HUES64 (cell line): ENCODE measurements at regions not wholly inside any gene's neighbourhood (a gene's known extent, or its start where the extent isn't known, plus 50 kb on each side); places are given as distances from the start of the nearest gene placed in this dataset.

ENCODE experiments used
- H3K27ac ChIP-seq: 2 replicates; pipeline ENCODE4 v1.7.0; 2013; ENCODE audit warnings: low read depth, low read length, inconsistent platforms
- H3K27me3 ChIP-seq: 2 replicates; pipeline ENCODE4 v1.6.1; 2013; ENCODE audit warnings: mild to moderate bottlenecking, low read length; ENCODE audit not compliant: insufficient read depth
- H3K36me3 ChIP-seq: 2 replicates; pipeline ENCODE4 v1.6.1; 2013; ENCODE audit warnings: mild to moderate bottlenecking, low read length; ENCODE audit not compliant: insufficient read depth
- H3K4me1 ChIP-seq: 2 replicates; pipeline ENCODE4 v1.6.1; 2013; ENCODE audit warnings: mild to moderate bottlenecking, low read length, moderate library complexity; ENCODE audit not compliant: insufficient read depth
- H3K4me3 ChIP-seq: 2 replicates; pipeline ENCODE4 v1.5.1; 2013; ENCODE audit warnings: mild to moderate bottlenecking, low read length, moderate library complexity
- H3K9ac ChIP-seq: 2 replicates; pipeline ENCODE4 v1.6.1; 2013; ENCODE audit warnings: mild to moderate bottlenecking, low read depth, low read length
- H3K9me3 ChIP-seq: 2 replicates; pipeline ENCODE4 v1.6.1; 2013; ENCODE audit warnings: low read depth, low read length; ENCODE audit not compliant: insufficient read depth
- WGBS: fragments of 150-250, 120-280 bp; methylation state at CpG from one replicate; pipeline ENCODE4 v1.1.7; 2013; ENCODE audit warnings: missing lambda C conversion rate; 5-methylcytosine and 5-hydroxymethylcytosine counted together

DNA sequence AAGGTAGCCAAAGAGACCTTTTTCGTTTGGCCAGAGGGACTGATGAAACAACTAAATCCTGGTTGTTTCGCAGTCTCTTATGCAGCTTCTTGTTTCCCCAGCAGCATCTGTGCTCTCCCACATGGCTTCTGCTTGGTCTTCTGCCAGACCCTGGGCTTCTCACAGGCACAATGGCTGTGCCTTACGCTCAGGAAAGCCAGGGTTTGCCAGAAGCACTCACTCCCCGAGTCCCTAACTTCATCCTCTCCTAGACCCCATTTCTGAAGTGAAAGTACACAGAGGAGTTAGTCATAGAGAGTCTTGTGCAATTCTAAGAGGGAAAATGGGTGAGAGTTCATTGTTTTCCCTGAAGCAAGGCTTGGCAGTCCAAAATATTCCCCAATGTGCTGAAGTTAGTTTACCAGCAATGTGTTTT, 121.7 kb downstream of the EVX1 start:
- Histone ChIP-seq H3K4me1 (no peaks in the 10 kb centered on the region), H3K27ac (no peak overlapping the region), H3K27me3 (no peaks in the 10 kb centered on the region), H3K36me3 (no peaks in the 10 kb centered on the region), H3K9ac (no peak overlapping the region), H3K9me3 (no peaks in the 10 kb centered on the region), H3K4me3 (no peak overlapping the region)
- 90% methylated on average over 4 of the region's 4 CpGs for WGBS

DNA sequence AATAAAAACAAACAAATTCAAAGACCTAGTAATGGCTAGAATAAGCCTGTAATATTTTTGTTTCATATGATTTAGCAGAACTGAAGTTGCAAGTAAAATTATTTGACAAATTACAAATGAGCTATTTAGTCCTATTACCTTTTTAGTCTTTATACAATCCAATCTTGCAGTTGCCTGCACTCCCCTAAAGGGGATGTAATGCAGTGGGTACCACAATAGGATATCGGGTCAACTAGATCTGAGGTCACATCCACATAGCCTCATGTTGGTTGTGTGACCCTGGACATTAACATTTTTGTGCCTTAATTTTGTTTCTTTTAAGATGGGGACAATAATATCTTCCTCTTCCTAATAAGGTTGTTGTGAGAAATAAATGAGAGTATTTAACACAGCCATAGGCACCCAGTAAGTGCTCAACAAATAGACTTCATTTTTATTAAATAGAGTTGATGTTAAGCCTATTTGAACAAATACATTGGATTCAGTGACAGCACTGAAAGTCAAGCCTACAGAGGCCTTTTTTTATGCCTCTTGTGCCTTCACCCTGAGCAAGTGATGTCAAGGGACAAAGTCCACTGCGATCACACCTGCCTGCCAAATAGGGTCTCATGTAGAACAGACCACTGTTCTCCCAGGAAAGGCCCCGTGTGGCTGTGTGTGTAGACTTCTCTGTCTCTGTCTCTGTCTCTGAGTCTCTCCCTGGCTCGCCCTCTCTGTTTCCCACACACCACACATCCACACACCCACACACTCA, 124.8 kb downstream of the EVX1 start:
- H3K36me3 ChIP-seq = no peaks in the 10 kb centered on the region
- no peak overlapping the region for H3K27ac ChIP-seq
- peaks cover under 1% of the 10 kb centered on the region; the same call in 1 of the 2 replicates for H3K4me1 ChIP-seq
- H3K4me3 ChIP-seq = no peak overlapping the region
- no peaks in the 10 kb centered on the region for H3K27me3 ChIP-seq
- no peaks in the 10 kb centered on the region for H3K9me3 ChIP-seq
- H3K9ac ChIP-seq = no peak overlapping the region
- 92% methylated on average over 4 of the region's 4 CpGs for WGBS

DNA sequence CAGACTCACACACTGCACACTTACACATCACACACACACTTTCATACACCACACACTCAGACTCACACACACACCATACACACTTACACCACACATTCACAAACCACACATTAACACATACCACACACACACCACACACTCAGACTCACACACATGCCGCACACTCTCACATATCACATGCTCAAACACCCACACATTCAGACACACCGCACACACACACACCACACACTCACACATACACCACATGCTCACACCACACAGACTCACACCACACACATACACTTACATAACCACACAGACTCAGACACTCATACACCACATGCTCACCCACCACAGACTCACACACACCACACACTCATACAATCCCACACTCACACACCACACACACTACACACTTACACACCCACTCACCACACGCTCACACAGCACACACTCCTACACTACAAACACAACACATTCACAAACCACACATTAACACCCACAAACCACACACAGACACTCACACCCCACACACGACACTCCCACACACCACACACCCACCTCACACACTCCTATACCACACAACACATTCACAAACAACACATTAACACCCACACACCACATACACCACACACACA, 125.4 kb downstream of the EVX1 start:
- Histone ChIP-seq H3K4me3 (no peak overlapping the region), H3K4me1 (peaks cover 4% of the 10 kb centered on the region; the same call in 1 of the 2 replicates), H3K27ac (no peak overlapping the region), H3K27me3 (no peaks in the 10 kb centered on the region), H3K9me3 (no peaks in the 10 kb centered on the region), H3K36me3 (no peaks in the 10 kb centered on the region), H3K9ac (no peak overlapping the region)
- WGBS = 88% methylated on average over 4 of the region's 4 CpGs

DNA sequence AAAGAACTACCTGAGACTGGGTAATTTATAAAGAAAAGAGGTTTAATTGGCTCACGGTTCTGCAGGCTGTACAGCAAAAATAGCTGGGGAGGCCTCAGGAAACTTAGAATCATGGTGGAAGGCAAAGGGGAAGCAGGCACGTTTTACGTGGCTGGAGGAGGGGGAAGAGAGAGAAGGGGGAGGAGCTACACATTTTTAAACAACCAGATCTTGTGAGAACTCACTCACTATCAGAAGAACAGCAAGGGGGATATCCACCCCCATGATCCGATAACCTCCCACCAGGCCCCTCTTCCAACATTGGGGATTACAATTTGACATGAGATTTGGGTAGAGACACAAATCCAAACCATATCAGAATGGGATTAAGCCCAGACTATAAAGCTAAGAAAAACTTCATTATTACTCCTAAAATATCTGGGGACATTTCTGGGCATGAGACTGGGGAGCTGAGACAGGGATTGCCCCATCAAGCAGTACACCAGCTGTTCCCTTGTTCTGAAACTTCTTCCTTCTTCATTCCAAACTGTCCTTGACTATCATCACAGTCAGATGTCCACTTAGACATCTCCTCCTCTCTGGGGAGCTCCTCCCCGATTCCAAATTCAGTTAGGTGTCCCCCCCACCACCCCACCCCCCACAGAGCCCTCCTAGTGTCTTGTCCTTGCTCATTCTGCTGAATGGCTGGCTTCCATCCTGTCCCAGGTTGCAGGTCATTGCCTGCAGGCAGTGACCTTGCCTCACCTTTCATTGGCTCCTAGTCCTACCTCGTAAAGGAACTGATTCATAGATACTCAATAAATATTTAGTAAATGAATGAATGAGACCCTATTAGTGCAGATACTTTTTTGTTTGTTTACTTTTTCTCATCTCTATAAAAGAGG, 132.6 kb downstream of the EVX1 start:
- Histone ChIP-seq H3K9me3 (no peaks in the 10 kb centered on the region), H3K4me1 (peaks cover 21% of the 10 kb centered on the region), H3K9ac (no peak overlapping the region), H3K27ac (peak overlapping the region; percentile 36; the same call in 1 of the 2 replicates), H3K36me3 (no peaks in the 10 kb centered on the region), H3K27me3 (no peaks in the 10 kb centered on the region), H3K4me3 (no peak overlapping the region)
- 79% methylated on average over 3 of the region's 6 CpGs for WGBS

DNA sequence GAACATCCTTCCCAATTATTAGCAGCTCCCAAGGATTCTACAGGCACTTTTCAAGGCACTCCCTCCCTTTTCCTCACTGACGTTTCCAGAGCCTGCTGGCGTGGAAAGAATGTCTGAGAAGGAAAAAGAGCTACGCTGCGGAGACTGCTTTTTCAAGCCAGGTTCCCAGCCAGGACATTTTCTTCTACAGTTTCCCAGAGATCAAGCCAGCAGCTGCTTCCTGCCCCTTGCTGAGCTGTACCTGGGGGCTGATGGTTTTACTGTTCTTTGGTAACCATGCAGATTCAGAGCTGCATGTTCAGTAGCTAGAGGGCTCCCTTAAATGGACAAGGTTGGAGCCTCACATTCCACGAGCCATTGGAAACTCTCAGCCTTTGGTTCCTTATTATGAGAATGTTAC, 133.4 kb downstream of the EVX1 start:
- Histone ChIP-seq H3K9ac (no peak overlapping the region), H3K36me3 (no peaks in the 10 kb centered on the region), H3K27me3 (no peaks in the 10 kb centered on the region), H3K4me1 (peaks cover 21% of the 10 kb centered on the region), H3K9me3 (no peaks in the 10 kb centered on the region), H3K27ac (peak overlapping the region; percentile 36; the same call in 1 of the 2 replicates), H3K4me3 (no peak overlapping the region)
- WGBS = 33% methylated on average over 5 of the region's 5 CpGs

DNA sequence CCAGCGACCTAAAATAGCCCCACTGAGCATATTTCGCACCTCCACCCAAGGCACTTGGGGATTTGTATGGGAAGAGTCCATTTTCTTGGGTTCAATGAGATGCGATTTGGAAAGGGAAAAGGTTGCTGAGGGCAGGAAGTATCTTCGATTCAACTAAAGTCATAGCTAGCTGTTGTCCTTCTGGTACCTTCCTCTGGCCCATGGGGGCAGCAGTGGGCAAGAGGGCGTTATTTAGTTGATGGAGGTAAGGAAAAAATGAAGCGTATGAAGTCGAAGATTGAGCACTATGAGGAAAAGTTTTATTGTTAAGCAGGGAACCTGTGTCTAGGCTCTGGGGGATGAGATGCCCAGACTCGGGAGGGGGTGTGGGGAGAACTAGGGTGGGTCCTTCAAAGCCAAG, 135.4 kb downstream of the EVX1 start:
- Histone ChIP-seq H3K36me3 (no peaks in the 10 kb centered on the region), H3K4me3 (no peak overlapping the region), H3K9me3 (no peaks in the 10 kb centered on the region), H3K9ac (no peak overlapping the region), H3K27ac (no peak overlapping the region), H3K4me1 (peaks cover 17% of the 10 kb centered on the region), H3K27me3 (no peaks in the 10 kb centered on the region)
- 91% methylated on average over 8 of the region's 8 CpGs for WGBS

DNA sequence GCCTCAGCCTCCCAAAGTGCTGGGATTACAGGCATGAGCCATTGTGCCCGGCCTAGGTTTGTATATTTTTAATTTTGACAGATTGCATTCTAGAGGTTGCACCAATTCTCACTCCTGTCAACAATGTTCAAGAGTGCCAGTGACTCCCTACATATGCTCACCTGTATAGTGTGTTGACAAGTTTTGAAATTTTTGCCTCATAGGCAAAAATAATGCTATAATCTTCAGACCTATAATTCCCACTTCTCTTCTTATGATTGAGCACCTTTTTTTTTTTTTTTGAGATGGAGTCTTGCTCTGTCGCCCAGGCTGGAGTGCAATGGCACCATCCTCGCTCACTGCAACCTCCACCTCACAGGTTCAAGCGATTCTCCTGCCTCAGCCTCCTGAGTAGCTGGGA, 139.7 kb downstream of the EVX1 start:
- 94% methylated on average over 4 of the region's 4 CpGs for WGBS
- Histone ChIP-seq H3K4me3 (no peak overlapping the region), H3K9me3 (no peaks in the 10 kb centered on the region), H3K9ac (no peak overlapping the region), H3K36me3 (no peaks in the 10 kb centered on the region), H3K27me3 (no peaks in the 10 kb centered on the region), H3K4me1 (no peaks in the 10 kb centered on the region), H3K27ac (no peak overlapping the region)

DNA sequence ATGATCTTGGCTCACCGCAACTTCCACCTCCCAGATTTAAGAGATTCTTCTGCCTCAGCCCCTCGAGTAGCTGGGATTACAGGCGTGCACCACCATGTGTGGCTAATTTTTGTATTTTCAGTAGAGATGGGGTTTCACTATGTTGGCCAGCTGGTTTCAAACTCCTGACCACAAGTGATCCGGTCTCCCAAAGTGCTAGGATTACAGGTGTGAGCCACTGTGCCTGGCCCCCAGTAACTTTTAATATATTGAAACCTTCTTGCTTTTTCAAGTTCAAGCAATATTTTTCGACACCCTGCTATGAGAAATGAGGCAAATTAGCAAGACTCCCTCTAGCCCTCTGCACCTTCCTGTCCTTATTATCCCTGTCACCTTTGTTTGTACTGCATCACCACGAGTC, 144.0 kb downstream of the EVX1 start:
- Histone ChIP-seq H3K9ac (no peak overlapping the region), H3K9me3 (no peaks in the 10 kb centered on the region), H3K4me1 (no peaks in the 10 kb centered on the region), H3K27ac (no peak overlapping the region), H3K4me3 (no peak overlapping the region), H3K36me3 (no peaks in the 10 kb centered on the region), H3K27me3 (no peaks in the 10 kb centered on the region)
- WGBS = 92% methylated on average over 6 of the region's 6 CpGs

DNA sequence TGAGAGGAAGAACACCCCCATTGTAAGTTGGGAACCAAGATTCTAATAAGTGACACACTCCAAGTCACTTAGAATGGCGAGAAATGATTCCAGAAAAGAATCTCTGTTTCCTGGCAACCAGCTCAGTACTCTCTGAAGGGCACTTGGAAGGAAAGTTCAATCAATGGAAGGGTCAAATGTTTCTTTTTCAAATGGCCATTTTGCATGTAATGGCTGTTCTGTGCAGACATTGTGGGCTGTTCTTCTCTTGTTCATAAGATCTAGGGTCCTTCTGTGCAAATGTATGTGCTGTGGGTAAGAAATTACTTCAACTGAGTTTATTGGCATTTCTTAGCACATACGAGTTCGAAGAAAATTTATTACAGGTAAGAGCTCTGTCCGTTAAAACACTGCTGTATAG, 145.3 kb downstream of the EVX1 start:
- WGBS = 96% methylated on average over 4 of the region's 4 CpGs

DNA sequence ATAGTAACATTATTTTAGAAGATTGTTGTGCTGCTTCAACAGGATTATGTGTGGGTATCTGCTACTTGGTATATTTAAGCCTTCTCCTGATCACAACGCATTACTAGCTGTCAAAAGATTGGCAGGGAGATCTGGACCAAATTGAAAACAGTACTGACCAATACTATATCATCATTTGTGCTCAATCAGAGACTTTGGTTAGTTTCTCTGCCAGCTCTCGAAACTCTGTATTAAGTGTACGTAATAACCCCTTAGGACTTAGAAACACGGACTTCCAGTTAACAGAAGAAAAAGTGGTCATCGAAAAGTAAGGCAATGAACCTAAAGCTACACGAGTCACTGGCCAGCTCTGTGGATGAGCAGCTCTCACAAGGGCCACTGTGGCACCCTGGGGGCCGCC, 146.0 kb downstream of the EVX1 start:
- H3K27ac ChIP-seq = no peak overlapping the region
- H3K4me1 ChIP-seq = no peaks in the 10 kb centered on the region
- H3K9ac ChIP-seq = no peak overlapping the region
- no peaks in the 10 kb centered on the region for H3K36me3 ChIP-seq
- H3K9me3 ChIP-seq = no peaks in the 10 kb centered on the region
- H3K4me3 ChIP-seq = no peak overlapping the region
- 94% methylated on average over 7 of the region's 7 CpGs for WGBS
- no peaks in the 10 kb centered on the region for H3K27me3 ChIP-seq

More for the DNA sequence above, 145.3 kb downstream of the EVX1 start:
- no peak overlapping the region for H3K4me3 ChIP-seq
- H3K27ac ChIP-seq = no peak overlapping the region
- no peaks in the 10 kb centered on the region for H3K4me1 ChIP-seq
- H3K9ac ChIP-seq = no peak overlapping the region
- no peaks in the 10 kb centered on the region for H3K36me3 ChIP-seq
- H3K9me3 ChIP-seq = no peaks in the 10 kb centered on the region
- no peaks in the 10 kb centered on the region for H3K27me3 ChIP-seq

DNA sequence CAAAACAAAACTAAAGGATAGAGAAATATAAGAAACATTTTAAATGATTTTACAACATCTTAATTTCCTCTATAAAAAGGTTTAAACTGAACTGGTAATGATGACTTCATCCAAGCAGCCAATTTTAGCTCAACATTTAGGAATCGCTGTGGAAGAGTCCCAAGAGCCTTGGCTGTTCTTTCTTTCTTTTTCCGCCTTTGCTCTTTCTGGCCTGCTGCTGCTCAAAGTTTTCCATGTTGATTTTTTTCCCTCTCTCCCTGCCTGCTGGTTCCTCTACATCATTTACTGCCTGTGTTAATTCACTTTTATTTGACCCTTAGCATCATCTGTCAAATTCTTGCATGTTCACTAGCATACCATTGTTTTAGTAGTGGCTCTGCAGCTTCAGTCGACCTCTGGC, 146.9 kb downstream of the EVX1 start:
- Histone ChIP-seq H3K27ac (no peak overlapping the region), H3K9me3 (no peaks in the 10 kb centered on the region), H3K9ac (no peak overlapping the region), H3K4me1 (no peaks in the 10 kb centered on the region), H3K27me3 (no peaks in the 10 kb centered on the region), H3K4me3 (no peak overlapping the region), H3K36me3 (no peaks in the 10 kb centered on the region)
- 72% methylated on average over 3 of the region's 3 CpGs for WGBS
